ENCODE measurements at regions not wholly inside any gene's neighbourhood (a gene's known extent, or its start where the extent isn't known, plus 50 kb on each side); places are given as distances from the start of the nearest gene placed in this dataset.
"Not testable (repeated sequence)": the region's sequence is repeated elsewhere in the genome, so short reads cannot be mapped to it uniquely, and the experiment has no call there.

DNA sequence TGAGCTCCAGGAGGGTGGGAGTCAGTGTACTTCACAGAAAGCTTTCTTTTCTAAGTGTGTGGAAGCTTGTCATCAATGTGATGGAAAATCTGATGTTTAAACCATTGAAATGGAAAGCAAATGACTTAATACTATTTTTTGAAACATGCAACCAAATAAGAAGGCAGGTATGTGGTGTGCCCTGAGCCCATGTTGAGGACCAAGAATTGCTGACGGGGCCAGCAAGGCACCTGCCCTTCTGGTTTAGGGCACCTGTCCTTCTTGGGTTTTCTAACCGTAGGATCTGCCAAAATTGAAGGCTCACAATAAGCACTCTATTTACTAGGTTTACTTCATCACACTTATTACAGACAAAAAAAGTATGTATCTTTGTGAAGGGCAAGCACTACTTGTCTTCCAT lies 537.7 kb downstream of the SOCS6 start:
- DNase-seq (ENCODE audit: low read depth), result no peak

DNA sequence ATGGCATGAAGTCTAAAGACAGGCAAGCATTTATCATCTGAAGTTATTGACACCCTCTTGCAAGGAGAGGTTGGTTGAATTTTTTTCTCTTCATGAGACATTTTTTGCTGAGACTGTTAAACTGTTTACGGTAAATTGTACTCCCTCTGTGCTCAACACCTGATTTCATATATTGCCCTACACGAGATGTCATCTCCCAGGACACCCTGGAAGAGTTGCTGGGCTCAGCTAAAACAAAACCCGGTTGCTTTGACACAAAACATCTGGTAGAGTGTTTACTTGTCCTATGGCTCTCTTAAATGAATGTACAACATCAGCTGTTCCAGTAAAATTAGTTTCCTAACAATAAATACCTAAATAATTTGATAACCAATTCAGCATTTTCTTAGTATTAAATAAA lies 533.8 kb downstream of the SOCS6 start:
- DNase-seq (ENCODE audit: low read depth), result no peak

GRCh38 chr18:70822117-70822516 lies 533.3 kb downstream of the SOCS6 start:
- DNase-seq (ENCODE audit: low read depth), result no peak

DNA sequence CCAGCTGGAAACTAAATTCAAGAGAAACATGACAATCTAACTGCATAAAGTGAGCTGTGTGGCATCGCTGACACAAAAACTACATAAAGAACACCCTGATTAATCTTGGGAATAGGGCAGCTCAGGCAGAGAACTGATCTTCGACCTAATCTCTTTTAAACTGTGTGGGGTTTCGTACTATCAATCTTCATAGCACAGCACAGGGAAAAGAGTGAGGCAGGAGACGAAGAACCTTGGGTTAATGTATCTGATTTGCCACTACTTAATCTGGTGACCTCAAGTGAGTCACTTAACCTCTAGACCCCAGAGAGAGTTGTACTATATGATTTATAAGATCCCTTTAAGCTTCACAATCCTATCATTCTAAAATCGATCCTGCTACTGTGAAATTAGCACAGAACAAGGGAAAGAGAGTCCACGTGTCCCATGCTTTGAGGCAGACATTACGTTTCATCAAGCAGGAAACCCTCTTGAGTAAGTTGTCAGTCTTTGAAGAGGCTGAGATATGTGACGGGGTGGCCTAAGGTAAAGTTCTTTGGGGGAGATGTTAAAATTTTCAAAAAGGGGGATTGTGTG lies 519.7 kb downstream of the SOCS6 start:
- no peak for DNase-seq (ENCODE audit: low read depth)

- DNase-seq (ENCODE audit: low read depth), result peak; percentile 35
These were observed 493.1 kb downstream of the SOCS6 start for GRCh38 chr18:70781860-70782453.

DNA sequence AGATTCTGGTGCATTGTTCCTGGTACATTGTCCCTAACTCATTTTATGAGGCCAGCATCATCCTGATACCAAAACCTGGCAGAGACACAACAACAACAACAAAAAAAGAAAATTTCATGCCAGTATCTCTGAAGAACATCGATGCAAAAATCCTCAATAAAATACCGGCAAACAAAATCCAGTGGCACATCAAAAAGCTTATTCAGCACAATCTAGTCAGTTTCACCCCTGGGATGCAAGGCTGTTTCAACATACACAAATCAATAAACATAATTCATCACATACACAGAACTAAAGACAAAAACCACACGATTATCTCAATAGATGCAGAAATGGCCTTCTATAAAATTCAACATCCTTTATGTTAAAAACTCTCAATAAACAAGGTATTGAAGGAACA lies 477.4 kb downstream of the SOCS6 start:
- DNase-seq (ENCODE audit: low read depth), result not testable (repeated sequence)

DNA sequence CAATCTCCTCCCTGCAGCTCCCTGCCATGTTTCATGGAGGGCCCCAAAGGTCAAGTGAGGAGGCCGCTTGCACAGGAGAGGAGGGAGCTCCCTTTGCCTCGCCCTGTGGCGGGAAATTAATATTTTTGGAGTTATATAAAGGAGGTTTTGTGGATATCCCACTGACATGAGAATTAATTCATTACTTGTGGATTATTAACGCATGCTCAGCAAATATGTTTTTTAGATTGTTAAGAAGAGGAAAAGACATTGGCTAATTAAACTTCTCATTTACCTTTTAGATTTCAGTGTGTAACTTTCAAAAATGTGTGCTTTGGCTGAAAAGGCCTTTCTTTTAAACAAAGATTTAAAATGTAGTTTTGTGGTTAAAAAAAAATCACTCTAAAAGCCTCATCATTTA lies 474.0 kb downstream of the SOCS6 start:
- no peak for DNase-seq (ENCODE audit: low read depth)

DNA sequence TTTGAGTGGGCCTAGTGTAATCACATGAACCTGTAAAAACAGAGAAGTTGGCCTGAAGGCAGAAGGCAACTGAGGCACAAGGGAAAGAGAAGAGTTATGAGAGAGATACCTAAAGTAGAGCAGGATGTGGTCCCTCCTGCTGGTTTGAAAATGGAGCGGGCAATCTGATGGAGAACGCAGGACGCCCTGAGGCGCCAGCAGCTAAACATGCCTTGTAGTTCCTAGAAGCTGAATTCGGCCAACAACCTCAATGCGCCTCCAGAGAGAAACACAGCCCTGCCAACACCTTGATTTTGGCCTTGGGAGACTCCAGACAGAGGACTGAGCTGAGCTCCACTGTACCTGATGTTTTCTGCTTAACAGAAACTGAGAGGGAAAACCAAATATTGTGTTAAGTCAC lies 469.9 kb downstream of the SOCS6 start:
- no peak for DNase-seq (ENCODE audit: low read depth)

- DNase-seq (ENCODE audit: low read depth), result no peak
These were observed 465.6 kb downstream of the SOCS6 start for GRCh38 chr18:70754486-70754885.

- no peak for DNase-seq (ENCODE audit: low read depth)
These were observed 444.1 kb downstream of the SOCS6 start for GRCh38 chr18:70732916-70733315.

GRCh38 chr18:70732188-70732587 lies 443.3 kb downstream of the SOCS6 start:
- DNase-seq (ENCODE audit: low read depth), result no peak

DNA sequence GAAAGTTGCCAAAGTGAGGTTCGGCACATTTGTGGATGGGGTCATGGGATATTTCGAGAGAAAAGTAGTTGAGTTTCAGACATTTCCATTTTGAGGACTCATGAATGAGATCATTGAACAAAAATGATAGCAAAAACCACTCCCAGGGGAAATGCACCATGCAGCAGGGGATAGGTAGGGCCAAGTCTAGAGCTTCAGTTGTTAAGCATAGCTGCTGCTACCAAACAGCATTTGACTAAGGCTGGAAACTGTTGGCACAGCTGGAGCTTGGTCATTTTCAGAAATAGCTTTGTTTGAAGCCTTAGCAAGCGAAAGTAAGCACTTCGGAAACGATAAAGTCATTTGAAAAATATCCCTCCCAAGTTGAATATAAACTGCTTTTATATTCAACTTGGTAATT lies 431.8 kb downstream of the SOCS6 start:
- no peak for DNase-seq (ENCODE audit: low read depth)

DNA sequence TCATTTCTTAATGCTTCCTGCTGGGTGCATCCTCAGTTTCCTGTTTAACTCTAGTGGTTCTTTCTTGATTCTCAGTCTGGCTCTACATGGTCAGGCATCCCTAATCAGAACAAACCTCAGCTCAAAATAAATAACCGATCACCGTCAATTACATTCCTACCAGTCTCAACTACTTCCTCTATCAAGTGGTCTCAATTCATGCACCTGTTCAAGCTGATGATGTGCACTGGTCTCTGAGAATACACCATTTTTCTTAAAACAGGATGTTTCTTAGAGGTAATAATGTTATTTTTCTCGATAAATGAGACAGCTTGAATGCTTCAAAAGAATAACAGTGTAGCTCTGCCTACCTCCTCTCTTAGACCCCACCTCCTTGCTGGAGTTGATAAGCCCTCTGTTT lies 420.9 kb downstream of the SOCS6 start:
- DNase-seq (ENCODE audit: low read depth), result no peak

DNA sequence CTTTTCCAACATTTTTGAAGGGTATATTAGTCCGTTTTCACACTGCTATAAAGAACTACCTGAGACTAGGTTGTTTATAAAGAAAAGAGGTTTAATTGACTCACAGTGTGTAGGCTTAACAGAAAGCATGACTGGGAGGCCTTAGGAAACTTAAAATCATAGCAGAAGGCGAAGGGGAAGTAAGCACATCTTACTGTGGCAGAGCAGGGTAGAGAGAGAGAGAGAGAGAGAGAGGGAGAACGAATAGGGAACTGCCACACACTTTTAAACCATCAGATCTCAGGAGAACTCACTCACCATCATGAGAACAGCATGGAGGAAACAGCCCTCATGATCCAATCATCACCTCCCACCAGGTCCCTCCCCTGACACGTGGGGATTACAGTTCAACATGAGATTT lies 420.3 kb downstream of the SOCS6 start:
- DNase-seq (ENCODE audit: low read depth), result no peak

DNA sequence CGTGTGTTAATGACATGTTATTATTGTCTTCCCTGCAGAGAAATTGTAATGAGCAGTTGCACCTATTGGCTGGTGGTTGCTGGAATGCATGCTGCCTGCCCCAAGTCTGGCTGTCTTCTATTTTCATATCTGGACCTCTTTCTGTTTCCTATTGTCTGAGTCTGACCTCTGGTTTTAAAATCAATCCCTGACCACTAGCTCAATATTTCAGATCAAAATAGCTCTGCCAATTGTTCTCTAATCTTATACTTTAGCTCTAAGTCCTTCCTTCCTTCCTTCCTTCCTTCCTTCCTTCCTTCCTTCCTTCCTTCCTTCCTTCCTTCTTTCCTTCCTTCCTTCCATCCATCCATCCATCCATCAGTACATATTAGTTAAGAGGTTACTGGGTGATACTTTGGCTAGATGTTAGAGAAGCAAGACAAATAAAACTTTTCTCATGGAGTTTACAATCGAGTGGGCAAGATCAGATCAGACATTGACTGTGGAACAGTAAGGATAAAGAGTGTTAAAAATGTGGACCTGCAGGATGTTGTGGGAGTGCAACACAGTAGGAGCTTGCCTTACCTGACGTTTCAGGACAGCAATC lies 417.1 kb downstream of the SOCS6 start:
- no peak for DNase-seq (ENCODE audit: low read depth)

- no peak for DNase-seq (ENCODE audit: low read depth)
These were observed 411.7 kb downstream of the SOCS6 start for GRCh38 chr18:70700496-70700895.

DNA sequence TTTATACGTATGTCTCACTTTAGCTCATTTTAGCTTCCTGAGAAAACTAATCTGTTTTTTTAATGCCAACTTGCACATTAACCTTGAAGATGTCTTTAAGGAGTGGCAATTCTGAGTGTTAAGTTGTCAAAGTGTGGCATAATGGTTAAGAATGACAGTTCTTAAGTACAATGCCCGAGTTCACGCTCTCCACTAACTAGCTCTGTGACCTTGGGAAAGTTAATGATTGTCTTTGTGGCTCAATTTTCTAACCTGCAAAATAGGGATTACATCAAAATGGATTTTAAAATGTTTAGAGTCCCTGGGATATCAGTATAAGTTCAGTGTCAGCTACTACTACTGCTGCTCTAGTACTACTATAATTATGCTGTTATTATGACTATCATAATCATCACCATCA lies 409.7 kb downstream of the SOCS6 start:
- DNase-seq (ENCODE audit: low read depth), result no peak

GRCh38 chr18:70693246-70693645 lies 404.4 kb downstream of the SOCS6 start:
- DNase-seq (ENCODE audit: low read depth), result no peak

DNA sequence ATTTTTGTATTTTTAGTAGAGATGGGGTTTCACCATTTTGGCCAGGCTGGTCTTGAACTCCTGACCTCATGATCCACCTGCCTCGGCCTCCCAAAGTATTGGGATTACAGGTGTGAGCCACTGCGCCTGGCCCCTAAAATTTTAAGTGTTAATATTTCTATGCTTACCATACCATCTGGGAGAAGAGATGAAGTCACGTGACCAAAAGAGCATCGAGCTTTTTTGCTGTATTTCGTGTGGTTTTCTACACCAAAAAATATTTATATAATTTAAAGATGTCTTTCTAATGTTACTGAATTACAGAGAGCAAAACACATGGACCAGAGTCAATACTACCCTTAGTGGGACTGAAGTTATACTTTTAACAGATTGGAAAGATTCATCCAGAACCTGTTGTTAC lies 400.9 kb downstream of the SOCS6 start:
- DNase-seq (ENCODE audit: low read depth), result not testable (repeated sequence)

GRCh38 chr18:70688286-70688685 lies 399.4 kb downstream of the SOCS6 start:
- DNase-seq (ENCODE audit: low read depth), result no peak

GRCh38 chr18:70684821-70685220 lies 396.0 kb downstream of the SOCS6 start:
- DNase-seq (ENCODE audit: low read depth), result no peak

GRCh38 chr18:70683263-70683662 lies 394.4 kb downstream of the SOCS6 start:
- DNase-seq (ENCODE audit: low read depth), result no peak

DNA sequence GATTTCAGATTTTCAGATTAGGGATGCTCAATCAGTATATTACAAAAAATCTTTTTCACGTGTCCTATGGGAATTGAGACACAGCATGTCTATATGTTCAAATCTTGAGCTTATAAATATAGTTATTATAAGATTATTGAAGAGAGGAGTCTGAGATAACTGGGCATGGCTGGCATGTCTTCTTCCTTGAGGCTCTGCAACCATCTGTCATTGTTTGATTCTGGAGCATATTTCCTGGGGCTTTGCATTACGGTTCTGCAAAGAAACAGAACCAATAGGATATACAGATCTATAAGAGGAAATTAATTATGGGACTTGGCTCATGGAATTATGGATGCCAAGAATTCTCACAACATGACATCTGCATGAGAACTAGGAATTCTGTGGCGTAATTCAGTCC lies 386.1 kb downstream of the SOCS6 start:
- no peak for DNase-seq (ENCODE audit: low read depth)

DNA sequence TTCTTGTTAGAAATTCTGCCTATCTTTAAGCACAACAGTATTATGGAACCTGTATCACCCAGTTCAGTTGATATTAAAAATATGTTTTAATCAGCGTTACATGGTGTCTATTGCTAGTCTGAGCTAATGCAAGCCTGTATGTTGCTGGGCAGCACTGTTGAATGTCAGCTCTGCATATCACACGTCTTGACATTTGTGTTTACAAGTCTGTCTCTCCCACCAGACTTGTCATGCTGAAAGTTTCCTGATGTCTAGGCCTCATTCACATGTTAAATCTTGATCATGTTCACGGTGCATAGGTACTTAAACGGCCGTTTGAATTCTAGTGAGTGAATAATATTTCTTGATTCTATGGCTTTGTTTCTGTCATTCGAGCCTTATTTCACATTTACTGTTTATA lies 385.0 kb downstream of the SOCS6 start:
- DNase-seq (ENCODE audit: low read depth), result no peak
